CD4-positive, alpha-beta T cell treated with Interleukin-17A for 1 hour (primary cell): ENCODE measurements at regions not wholly inside any gene's neighbourhood (a gene's known extent, or its start where the extent isn't known, plus 50 kb on each side); places are given as distances from the start of the nearest gene placed in this dataset.
"Not testable (repeated sequence)": the region's sequence is repeated elsewhere in the genome, so short reads cannot be mapped to it uniquely, and the experiment has no call there.

Experiments used
- DNase-seq: peaks from one replicate; pipeline ENCODE4 v3.0.0-alpha.2; 2020

DNA sequence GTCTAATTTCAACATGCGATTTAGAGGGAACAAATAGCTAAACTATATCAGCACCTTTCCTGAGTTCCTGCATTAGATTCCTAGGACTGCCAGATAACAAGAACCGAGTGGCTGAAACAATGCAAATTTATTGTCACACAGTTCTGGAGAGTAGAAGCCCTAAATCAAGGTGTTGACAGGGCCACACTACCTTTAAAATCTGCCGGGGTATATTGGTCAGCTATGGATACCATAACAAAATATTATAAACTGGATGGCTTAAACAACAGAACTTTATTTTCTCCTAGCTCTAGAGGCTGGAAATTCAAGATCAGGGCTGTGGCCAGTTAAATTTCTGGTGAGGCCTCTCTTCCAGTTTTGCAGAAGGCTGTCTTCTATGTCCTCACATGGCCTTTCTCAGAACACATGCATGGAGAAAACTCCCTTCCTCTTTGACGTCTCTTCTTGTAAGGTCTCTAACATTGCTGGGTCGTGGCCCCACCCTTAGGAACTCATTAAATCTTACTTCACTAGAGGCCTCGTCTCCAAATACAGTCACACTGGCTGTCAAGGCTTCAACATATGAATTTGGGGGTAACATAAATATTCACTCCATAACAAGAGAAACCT lies 144.3 kb downstream of the FCRL5 start:
- no peak for DNase-seq

DNA sequence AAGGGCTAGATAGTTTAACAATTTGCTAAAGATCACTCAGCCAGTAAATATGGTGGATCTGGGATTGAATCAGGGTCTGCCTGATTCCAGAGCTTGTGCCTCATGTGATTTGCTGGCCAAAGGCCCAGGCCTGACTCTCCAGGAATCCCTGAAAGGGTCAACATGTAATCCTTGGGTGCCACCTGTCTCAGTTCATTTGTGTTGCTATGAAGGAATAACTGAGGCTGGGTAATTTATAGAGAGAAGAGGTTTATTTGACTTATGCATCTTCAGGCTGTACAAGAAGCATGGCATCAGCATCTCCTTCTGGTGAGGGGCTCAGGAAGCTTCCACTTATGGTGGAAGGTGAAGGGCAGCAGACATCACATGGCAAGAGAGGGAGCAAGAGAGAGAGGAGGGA lies 144.9 kb downstream of the FCRL5 start:
- DNase-seq, result no peak

DNA sequence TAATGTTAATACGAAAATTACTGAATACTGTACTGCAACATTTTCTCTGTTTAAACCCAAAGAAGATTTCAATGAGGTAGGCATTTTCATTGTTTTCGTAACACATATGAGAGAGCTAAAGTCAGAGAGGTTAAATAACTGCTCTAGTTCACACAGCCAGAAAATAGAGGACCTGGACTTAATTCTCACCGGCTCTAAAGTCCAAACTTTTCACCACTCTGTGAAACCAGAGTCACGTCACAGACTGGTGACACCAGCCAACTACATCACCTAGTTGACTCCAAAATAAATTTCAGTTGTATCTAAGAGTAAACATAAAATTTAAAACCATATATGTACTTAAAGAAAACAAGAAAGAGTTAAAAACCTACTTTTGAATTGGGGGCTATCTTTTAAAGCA lies 146.7 kb downstream of the FCRL5 start:
- no peak for DNase-seq

DNA sequence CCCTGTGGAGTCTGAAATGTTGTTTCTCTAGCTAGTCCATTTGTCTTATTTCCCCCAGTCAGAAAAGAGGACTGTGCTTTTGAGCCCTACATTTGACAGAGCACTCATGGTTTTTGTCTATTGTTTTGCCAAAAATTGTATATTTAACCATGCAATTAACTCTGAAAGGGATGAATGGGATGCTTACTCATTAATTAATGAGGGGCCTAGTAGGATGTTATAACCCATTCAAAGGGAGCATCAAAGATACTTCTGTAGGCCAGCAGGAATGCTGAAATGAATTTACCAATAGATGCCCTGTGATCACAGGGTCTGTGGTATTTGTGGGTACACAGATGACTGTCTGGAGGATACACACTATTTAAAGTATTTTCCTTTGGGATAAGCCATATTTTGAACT lies 147.7 kb downstream of the FCRL5 start:
- DNase-seq, result no peak

DNA sequence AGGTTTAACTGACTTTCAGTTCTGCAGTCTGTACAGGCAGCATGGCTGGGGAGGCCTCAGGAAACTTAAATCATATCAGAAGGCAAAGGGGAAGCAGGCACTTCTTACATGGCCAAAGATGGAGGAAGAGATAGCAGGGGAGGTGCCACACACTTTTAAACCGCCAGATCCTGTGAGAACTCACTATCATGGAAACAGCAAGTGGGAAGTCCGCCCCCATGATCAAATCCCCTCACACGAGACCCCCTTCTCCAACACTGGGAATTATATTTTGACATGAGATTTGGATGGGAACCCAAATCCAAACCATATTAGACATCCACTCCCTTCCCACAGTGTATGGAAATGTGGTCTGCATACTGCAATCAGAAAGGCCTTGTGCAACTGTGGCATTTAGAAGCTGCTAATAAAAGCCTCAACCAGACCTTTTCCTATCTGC lies 148.2 kb downstream of the FCRL5 start:
- no peak for DNase-seq

DNA sequence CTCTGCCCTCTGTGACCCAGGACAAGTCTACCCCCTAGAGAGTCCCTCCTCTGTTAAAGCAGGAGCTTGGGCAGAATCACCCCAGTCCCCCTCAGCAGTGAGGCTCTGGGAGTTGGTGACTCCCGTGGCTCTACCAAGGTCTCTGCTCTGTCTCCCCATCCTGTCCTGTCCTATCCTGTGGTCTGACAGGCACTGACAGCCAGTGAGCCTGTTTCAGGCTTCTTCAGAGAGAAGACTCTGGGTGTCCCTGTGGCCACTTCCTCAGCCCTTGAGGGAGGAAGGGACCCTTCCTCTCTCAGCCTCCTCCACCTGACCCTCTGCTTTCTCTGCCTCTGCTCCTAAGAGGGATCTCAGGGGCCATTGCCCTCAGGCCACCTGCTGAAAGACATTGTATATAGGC lies 148.7 kb downstream of the FCRL5 start:
- no peak for DNase-seq

DNA sequence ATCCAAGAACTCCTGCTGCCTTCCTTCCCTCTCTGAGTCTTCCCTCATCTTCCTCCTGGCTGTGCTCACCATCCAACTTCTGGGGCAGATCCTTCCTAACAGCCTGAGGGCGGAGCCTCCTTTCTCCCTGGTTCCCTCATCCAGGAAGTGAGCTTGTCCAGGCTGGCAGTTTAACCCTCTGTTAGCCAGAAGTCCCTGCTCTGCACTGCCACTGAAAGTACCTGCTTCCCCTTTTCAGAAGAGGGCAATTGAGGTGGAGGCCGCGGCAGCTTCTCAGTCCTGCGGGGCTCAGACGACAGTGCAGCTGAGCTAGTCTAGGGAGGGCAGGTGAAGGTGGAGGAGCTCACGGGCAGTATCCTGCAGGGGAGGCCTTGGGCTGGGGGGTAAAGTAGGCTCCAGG lies 149.1 kb downstream of the FCRL5 start:
- no peak for DNase-seq

DNA sequence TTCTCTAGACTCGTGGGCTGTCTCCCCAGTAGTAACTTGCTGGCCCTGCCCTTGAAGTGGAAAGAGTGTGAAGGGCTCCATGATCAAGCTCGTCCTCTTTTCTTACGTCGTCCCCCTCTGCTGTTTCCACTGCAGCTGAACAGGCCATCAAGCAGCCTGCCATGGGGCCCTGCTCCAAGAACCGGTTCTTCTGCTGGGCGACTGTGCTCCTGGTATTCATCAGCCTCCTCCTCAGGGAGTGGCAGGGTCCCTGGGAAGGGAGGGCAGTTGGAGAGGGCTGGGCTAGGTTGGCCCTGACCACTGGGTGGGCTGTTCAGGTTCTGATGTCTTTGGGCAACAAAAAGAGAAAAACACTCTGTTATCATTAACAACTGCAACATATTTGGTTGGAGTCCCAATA lies 151.5 kb downstream of the FCRL5 start:
- DNase-seq, result no peak

DNA sequence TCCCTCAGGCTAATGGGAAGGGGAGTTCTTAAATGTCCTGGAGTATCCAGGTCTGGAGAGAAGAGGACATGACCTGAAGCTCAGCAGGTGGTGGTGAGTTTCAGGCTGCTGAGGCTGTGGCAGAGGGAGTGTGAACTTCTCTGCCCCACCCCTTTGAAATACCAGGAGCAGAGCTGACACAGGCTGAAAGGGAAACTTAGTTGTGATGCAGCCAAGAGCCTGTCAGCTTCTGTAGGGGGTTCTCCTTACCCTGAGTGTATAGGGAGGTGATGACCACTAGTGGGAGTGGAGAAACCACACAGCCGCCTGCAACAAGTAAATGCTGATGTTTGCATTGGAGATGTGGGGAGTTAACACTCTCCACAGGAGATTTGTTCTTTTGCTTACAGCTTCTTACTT lies 152.3 kb downstream of the FCRL5 start:
- DNase-seq, result no peak

DNA sequence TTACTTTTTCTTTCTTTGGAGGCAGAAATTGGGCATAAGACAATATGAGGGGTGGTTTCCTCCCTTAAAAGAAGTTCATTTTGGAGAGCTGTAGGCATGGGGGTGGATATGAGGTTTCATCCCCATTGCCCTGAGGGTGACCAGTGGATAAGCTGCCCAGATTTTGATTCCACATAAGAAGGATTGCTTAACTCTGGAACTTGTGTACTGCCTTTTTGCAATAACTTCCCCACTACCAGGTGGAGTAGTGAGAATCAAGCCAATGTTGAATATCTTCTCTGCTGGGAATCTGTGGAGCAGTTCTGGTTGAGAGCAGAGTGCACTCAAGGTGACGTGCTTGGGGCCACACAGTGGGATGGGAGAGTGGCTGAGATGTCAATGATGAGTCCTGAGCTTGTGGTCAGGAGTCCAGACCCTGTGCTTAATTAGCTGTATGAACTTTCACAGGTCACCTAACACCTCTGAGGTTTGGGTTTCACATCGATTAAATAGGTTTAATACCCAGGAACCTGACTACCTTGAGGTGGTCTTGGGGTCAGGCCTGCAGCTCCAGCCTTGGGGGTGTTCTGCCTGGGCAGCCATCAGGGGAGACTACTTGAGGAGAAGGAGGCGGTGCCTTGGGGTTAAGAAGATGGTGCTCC lies 152.9 kb downstream of the FCRL5 start:
- DNase-seq, result no peak

DNA sequence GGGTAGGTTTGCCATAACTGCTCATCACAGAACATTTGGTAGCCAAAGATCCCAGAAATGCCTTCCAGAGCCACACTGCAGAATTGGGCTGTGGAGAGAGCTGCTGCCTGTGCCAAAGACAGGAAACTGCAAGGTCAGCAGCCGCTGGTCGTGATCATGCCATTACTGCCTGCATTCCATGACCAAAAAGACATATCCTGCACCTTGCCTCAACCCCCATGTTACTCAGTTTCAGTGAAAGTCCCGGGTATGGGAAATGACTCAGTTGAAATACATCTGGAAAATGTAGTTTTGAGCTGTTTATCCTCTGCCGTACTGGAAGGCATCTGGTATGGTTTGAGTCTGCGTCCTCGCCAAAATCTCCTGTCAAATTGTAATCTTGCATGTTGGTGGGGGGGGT lies 161.7 kb downstream of the FCRL5 start:
- DNase-seq, result no peak

DNA sequence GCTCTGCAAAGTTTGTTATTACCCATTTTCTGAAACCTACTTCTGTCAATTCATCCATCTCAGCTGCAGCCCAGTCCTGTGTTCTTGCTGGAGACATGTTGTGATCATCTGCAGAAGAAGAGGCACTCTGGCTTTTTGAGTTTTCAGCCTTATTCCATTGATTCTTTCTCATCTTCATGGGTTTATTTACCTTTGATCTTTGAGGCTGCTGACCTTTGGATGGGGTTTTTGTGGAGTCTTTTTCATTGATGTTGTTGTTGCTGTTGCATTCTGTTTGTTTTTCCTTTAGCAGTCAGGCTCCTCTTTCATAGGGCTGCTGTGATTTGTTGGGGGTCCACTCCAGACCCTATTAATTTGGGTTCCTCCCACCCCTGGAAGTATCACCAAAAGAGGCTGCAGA lies 164.3 kb downstream of the FCRL5 start:
- no peak for DNase-seq

DNA sequence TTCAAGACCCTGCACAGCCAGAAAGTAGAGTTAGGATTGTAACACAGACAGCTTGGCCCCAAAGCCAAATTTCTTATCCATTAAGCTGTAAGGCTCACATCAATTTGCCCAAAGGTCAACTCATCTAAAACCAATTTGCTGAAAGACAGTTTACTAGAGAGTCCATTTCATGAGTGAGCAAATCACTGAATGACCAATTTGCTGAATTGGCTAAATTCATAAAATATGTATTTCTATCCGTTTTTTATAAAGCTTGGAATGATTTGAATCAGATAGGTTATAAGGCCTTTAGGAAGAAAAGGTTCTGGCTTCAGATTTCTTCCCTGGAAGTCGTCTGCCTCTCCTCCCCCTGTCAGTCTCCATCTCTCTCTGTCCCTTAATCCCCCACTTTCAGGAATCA lies 168.1 kb downstream of the FCRL5 start:
- DNase-seq, result no peak

DNA sequence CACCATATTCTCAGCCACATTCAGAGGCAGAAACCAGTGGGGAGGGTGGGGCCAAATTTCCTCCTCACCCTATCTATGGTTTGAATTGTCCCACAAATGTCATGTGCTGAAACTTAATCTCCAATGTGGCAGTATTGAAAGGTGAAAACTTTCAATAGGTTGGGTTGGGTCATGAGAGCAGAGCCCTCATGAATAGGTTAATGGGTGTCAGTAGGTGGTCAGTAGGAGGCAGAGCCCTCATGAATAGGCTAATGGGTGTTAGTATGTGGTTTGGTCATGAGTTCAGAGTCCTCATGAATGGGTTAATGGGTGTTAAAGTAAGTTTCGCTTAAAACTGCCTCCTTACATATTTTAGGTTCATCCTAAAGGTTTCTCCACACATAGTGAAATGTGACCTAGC lies 170.0 kb downstream of the FCRL5 start:
- no peak for DNase-seq

DNA sequence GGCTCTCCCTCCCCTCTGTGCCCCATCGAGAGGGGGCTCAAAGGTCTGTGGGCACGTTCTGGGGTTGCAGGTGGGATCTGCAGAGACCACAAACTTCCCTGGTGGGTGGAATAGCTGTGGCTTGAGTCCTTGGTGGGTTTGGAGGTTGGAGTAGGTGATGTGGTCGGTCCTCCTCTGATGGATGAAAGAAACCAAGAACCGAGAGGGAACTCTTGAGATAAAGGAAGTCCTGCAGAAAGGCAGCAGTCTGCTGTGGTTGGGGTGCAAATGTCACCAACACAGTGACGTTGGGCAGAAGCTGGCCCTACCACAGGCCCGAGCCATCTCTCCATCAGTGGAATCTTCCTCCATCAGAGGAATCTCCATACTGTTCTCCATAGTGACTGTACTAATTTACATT lies 171.8 kb downstream of the FCRL5 start:
- no peak for DNase-seq

DNA sequence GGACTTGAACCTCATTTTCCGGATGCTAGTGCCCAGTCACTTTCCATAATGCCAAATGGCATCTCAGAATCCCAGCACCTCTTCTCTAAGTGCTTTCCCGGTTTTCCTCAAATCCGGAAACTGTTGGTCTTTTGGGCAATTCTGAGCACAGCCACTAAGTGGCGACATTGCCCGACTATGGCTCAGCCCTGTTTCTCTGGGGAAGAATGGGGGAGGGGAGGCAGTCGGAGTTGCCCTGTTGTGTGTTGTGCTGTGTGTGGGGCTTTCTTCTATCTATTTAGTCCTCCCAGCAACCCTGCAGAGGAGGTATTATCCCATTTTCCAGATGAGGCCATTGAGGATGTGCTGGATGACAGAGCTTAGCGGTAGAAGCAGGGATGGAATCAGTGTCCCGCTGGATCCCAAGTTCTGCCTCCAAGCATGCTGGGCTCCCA lies 175.0 kb downstream of the FCRL5 start:
- DNase-seq, result not testable (repeated sequence)

DNA sequence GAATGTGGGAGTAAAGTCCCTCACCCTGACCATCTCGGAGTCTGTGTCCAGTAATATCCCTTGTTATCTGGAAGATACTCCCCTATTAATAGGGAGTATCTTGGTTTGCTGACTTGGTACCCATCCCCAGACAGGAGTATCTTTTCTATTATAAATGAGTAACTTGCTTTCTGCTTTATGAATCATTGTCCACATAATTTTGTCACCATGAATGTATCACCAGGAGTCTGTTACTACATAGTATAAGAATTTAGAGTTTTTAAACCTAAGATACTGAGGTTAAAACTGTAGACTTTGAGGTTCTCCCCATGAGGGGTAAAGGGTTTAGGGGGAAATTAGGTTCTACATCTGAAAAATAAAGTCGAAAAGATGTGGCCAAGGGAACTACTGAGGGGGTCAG lies 175.6 kb downstream of the FCRL5 start:
- no peak for DNase-seq

DNA sequence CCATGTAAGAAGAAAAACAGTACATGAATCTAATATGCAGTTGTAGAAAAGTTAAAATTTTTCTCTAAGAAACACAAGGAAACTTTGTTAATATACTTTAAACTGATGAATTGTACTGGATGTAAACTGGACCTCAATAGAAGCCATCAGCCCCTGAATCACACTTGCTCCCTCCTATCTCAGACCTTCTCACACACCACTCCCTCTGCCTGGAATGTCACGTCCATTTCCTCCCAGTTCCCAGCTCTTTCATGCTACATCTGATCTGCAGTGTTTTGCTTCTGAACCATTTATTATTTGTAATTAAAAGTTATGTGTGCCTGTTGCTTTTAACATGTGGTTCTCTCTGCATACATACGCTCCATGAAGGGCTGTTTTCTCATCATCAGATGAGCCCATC lies 180.0 kb downstream of the FCRL5 start:
- DNase-seq, result not testable (repeated sequence)

DNA sequence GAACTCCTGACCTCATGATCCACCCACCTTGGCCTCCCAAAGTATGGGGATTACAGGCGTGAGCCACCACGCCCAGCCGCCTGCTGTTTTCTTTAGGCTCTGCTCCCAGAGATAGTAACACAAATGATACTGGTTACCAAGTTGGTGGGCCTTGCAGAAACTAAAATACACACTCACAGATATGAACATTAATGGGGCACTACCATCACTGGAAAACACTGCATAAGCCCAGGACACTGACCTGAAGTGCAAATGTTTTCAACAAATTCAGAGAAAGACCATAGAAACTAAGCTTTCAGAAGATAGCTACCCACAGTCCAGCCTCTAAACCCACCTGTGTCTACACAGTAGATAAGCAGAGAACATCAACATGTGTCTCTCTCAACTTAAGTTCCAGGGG lies 180.5 kb downstream of the FCRL5 start:
- no peak for DNase-seq

DNA sequence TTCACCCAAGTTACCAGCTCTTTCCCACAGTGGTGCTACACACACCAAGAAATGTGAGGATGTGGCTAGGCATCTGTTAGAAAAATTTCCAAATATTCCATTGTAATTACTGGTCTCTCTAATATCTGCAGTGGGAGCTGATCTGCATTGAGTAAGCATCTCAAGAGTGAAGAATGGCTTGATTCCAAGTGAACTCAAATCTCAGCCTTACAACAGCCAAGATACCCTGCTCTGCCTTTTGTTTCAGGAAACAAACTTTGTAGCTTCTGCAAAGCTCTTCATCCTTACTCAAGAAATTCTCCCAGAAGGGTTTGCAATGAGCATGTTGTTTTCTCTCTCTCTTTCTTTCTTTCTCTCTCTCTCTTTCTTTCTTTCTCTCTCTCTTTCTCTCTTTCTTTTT lies 181.1 kb downstream of the FCRL5 start:
- DNase-seq, result no peak

DNA sequence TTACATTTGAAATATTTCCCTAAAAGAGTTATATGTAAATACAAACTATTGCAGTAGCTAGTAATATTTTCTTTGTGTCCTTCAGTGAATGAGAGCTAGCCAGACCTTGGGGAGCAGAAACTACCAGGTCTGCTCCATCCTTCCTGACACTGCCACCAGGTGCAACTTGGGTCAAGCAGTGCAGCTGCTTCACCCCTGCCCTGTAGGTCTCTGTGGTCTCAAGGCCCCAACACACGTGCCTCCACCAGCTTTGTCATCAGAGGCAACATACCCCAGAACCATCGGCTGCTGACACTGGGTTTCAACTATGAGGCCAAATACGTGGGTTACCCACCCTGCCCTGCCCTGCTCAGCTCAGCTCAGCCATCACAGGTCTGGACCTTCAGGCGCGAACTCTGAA lies 181.6 kb downstream of the FCRL5 start:
- DNase-seq, result no peak

DNA sequence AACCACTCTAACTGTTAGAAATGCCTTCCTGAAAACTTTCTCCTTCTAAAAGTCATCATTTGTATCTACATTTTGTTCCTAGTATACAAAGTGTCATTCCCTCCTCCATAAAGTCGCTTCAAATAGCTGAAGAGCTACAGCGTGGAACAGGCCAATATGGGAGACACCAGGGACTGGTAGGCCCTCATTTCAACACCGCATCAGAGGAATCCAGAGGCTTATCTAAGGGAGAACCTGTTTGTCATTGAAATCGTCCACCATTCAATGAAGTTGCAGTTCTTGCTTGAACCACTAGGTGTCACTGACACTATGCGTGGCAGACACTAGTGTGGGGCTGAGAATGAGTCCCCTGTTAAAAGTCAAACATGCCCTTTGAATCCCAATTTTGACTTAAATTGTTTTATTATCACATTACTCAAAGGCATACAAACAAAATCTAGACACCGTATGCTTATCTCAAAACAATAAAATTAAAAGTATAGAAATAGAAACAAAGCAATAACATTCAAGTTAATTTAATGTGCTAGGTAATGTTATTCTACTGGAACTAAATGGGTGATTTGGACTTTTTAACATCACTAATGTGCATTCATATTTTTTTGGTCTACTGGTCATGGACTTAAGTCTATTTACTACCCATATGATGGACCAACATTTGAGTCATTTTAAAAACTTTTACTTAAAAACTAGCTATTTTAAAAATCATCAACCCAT lies 182.3 kb downstream of the FCRL5 start:
- peak; percentile 50 for DNase-seq

DNA sequence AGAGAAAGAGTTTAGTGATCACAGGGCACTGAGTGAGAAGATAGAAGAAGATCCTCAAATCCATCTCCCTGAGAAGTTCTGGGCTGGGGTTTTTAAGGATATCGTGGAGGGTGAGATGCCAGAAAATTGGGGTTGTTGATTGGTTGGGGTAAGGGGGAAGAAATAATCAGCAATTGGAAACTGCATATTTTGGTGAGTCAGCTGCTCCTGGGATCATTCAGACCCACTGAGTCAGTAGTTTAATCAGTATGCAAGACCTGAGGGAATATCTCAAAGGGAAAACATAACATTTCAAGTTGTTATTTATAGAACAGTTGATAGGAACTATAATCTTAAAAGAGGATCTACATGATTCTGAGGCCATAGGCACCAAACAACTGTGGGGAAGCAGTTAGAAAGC lies 183.4 kb downstream of the FCRL5 start:
- not testable (repeated sequence) for DNase-seq

DNA sequence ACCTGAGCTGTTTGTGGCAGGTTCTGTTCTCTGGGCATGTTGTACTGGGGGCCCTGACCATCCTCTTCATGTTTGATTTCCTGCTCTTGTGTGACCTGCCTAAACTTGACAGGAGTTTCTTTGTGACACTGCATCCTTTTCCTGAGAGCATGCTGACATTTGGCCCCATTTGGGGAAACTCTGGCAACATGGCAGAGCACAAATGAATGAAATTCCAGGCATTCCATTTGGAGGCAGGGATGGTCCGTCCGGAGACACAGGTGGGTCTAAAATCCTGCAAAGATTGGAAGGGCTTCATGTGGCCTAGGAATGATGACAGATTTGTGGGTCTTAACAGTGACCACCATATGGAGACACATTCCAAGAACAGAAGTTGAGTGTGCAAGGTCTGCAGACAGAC lies 184.0 kb downstream of the FCRL5 start:
- DNase-seq, result no peak

DNA sequence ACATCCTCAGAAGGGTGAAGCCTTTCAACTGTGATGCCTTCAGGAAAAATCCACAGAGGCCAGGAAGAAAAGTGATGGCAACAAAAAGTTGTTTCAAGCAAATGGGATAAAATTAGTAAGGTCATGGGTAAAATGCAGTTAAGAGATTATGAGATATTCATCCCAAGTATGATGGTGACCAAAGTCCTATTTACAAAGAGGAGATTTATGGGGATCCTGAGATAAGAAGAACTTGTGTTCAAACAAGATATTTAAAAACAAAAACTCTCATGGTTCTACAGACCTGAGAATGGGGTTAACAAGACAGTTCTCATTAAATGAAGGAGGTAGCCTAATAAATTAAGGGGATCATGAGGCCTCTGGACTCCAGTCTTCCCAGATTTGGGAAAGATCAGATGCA lies 184.4 kb downstream of the FCRL5 start:
- no peak for DNase-seq
